ENCODE measurements at regions not wholly inside any gene's neighbourhood (a gene's known extent, or its start where the extent isn't known, plus 50 kb on each side); places are given as distances from the start of the nearest gene placed in this dataset.

- Mint-ChIP-seq H3K36me3 (ENCODE audit: low read depth, unreplicated experiment) (peaks cover 1% of the 10 kb centered on the region), H3K4me1 (ENCODE audit: low read depth, unreplicated experiment) (peaks cover 45% of the 10 kb centered on the region), H3K9me3 (ENCODE audit: unreplicated experiment) (peaks cover 1% of the 10 kb centered on the region), H3K27ac (ENCODE audit: unreplicated experiment) (no peak overlapping the region), H3K27me3 (ENCODE audit: low read depth, unreplicated experiment) (no peaks in the 10 kb centered on the region), H3K4me3 (ENCODE audit: unreplicated experiment) (no peak overlapping the region)
- no peak for FAIRE-seq
- Histone ChIP-seq H3K36me3 (ENCODE audit: insufficient read depth, low read length) (no peaks in the 10 kb centered on the region), H3K4me3 (ENCODE audit: insufficient read depth, low read depth, low read length) (no peak overlapping the region), H3K79me2 (ENCODE audit: insufficient read depth, low read length) (no peaks in the 10 kb centered on the region), H3K4me2 (ENCODE audit: low read length) (no peak overlapping the region), H3K9ac (ENCODE audit: low read length) (no peak overlapping the region), H3K27ac (ENCODE audit: low read depth, low read length) (no peak overlapping the region), H2AFZ (ENCODE audit: low read depth, low read length) (no peak overlapping the region), H4K20me1 (ENCODE audit: insufficient read depth, low read length) (no peaks in the 10 kb centered on the region), H3K27me3 (ENCODE audit: insufficient read depth, low read length) (no peaks in the 10 kb centered on the region), H3K4me1 (ENCODE audit: insufficient read depth, low read length) (peaks cover 35% of the 10 kb centered on the region), H3K9me3 (ENCODE audit: insufficient read depth, low read depth, low read length) (no peaks in the 10 kb centered on the region)
- TF ChIP-seq EZH2 (IDR thresholded peaks at IDR 0.05; ENCODE audit: insufficient read depth, low read length): no peak
- no peak for TF ChIP-seq CTCF (IDR thresholded peaks at IDR 0.05; ENCODE audit: insufficient read depth, low read depth, low read length)
- DNase-seq (ENCODE audit: low read depth): no peak
These were observed 125.1 kb upstream of the SPATA13 start for GRCh38 chr13:24035411-24035810.

GRCh38 chr13:24036115-24036514 is 124.4 kb upstream of the SPATA13 start:
- Histone ChIP-seq H3K79me2 (ENCODE audit: insufficient read depth, low read length) (no peaks in the 10 kb centered on the region), H3K4me1 (ENCODE audit: insufficient read depth, low read length) (peaks cover 35% of the 10 kb centered on the region), H4K20me1 (ENCODE audit: insufficient read depth, low read length) (no peaks in the 10 kb centered on the region), H3K4me3 (ENCODE audit: insufficient read depth, low read depth, low read length) (no peak overlapping the region), H3K27me3 (ENCODE audit: insufficient read depth, low read length) (no peaks in the 10 kb centered on the region), H3K27ac (ENCODE audit: low read depth, low read length) (no peak overlapping the region), H3K9ac (ENCODE audit: low read length) (no peak overlapping the region), H3K4me2 (ENCODE audit: low read length) (no peak overlapping the region), H3K36me3 (ENCODE audit: insufficient read depth, low read length) (no peaks in the 10 kb centered on the region), H2AFZ (ENCODE audit: low read depth, low read length) (no peak overlapping the region), H3K9me3 (ENCODE audit: insufficient read depth, low read depth, low read length) (no peaks in the 10 kb centered on the region)
- Mint-ChIP-seq H3K9me3 (ENCODE audit: unreplicated experiment) (no peaks in the 10 kb centered on the region), H3K4me3 (ENCODE audit: unreplicated experiment) (no peak overlapping the region), H3K4me1 (ENCODE audit: low read depth, unreplicated experiment) (peaks cover 45% of the 10 kb centered on the region), H3K36me3 (ENCODE audit: low read depth, unreplicated experiment) (peaks cover 1% of the 10 kb centered on the region), H3K27ac (ENCODE audit: unreplicated experiment) (no peak overlapping the region), H3K27me3 (ENCODE audit: low read depth, unreplicated experiment) (no peaks in the 10 kb centered on the region)
- FAIRE-seq (no peak), DNase-seq (ENCODE audit: low read depth) (peak; percentile 47)
- TF ChIP-seq CTCF (IDR thresholded peaks at IDR 0.05; ENCODE audit: insufficient read depth, low read depth, low read length) (no peak), EZH2 (IDR thresholded peaks at IDR 0.05; ENCODE audit: insufficient read depth, low read length) (no peak)

- Mint-ChIP-seq H3K36me3 (ENCODE audit: low read depth, unreplicated experiment) (peaks cover 1% of the 10 kb centered on the region), H3K27ac (ENCODE audit: unreplicated experiment) (peak overlapping the region; percentile 3), H3K9me3 (ENCODE audit: unreplicated experiment) (no peaks in the 10 kb centered on the region), H3K27me3 (ENCODE audit: low read depth, unreplicated experiment) (no peaks in the 10 kb centered on the region), H3K4me1 (ENCODE audit: low read depth, unreplicated experiment) (peaks cover 33% of the 10 kb centered on the region), H3K4me3 (ENCODE audit: unreplicated experiment) (no peak overlapping the region)
- Histone ChIP-seq H3K27me3 (ENCODE audit: insufficient read depth, low read length) (no peaks in the 10 kb centered on the region), H2AFZ (ENCODE audit: low read depth, low read length) (peak overlapping the region; percentile 19), H3K27ac (ENCODE audit: low read depth, low read length) (peak overlapping the region; percentile 28), H3K4me3 (ENCODE audit: insufficient read depth, low read depth, low read length) (no peak overlapping the region), H3K9me3 (ENCODE audit: insufficient read depth, low read depth, low read length) (no peaks in the 10 kb centered on the region), H3K36me3 (ENCODE audit: insufficient read depth, low read length) (no peaks in the 10 kb centered on the region), H3K4me2 (ENCODE audit: low read length) (peak overlapping the region; percentile 59), H3K9ac (ENCODE audit: low read length) (peak overlapping the region; percentile 4), H3K79me2 (ENCODE audit: insufficient read depth, low read length) (no peaks in the 10 kb centered on the region), H4K20me1 (ENCODE audit: insufficient read depth, low read length) (no peaks in the 10 kb centered on the region), H3K4me1 (ENCODE audit: insufficient read depth, low read length) (peaks cover 21% of the 10 kb centered on the region)
- FAIRE-seq: no peak
- TF ChIP-seq CTCF (IDR thresholded peaks at IDR 0.05; ENCODE audit: insufficient read depth, low read depth, low read length) (no peak), EZH2 (IDR thresholded peaks at IDR 0.05; ENCODE audit: insufficient read depth, low read length) (no peak)
- peak; percentile 80 for DNase-seq (ENCODE audit: low read depth)
These were observed 122.1 kb upstream of the SPATA13 start for GRCh38 chr13:24038405-24038804.

Measured in astrocyte (in vitro differentiated cells and primary cell).